Mesothelial cell of epicardium (in vitro differentiated cells): ENCODE measurements at regions not wholly inside any gene's neighbourhood (a gene's known extent, or its start where the extent isn't known, plus 50 kb on each side); places are given as distances from the start of the nearest gene placed in this dataset.

ENCODE experiments used
- DNase-seq, 2 experiments: peaks; one replicate each; pipeline ENCODE4 v3.0.0; 2021; ENCODE audit warnings: low spot score in 2 of 2; ENCODE audit not compliant: unreplicated experiment in 2 of 2
- H3K27ac Mint-ChIP-seq: 2 replicates; pipeline ENCODE4 v1.8.0; 2021; ENCODE audit warnings: mixed read lengths
- H3K27me3 Mint-ChIP-seq: 2 replicates; pipeline ENCODE4 v1.8.0; 2021; ENCODE audit warnings: low read depth, mixed read lengths
- H3K36me3 Mint-ChIP-seq: 2 replicates; pipeline ENCODE4 v1.8.0; 2021; ENCODE audit warnings: mixed read lengths
- H3K4me1 Mint-ChIP-seq: 2 replicates; pipeline ENCODE4 v1.8.0; 2021; ENCODE audit warnings: mixed read lengths
- H3K4me3 Mint-ChIP-seq: 2 replicates; pipeline ENCODE4 v1.8.0; 2021; ENCODE audit warnings: mild to moderate bottlenecking, moderate library complexity, mixed read lengths
- H3K9me3 Mint-ChIP-seq: 2 replicates; pipeline ENCODE4 v1.8.0; 2021; ENCODE audit warnings: mixed read lengths
- TF ChIP-seq, protein P1 (sequence below): fragments of 200-600 bp; sonication (generic); IDR thresholded peaks from one replicate; pipeline ENCODE4 v1.5.0; 2021; ENCODE audit warnings: antibody characterized with exemption; ENCODE audit not compliant: unreplicated experiment

DNA sequence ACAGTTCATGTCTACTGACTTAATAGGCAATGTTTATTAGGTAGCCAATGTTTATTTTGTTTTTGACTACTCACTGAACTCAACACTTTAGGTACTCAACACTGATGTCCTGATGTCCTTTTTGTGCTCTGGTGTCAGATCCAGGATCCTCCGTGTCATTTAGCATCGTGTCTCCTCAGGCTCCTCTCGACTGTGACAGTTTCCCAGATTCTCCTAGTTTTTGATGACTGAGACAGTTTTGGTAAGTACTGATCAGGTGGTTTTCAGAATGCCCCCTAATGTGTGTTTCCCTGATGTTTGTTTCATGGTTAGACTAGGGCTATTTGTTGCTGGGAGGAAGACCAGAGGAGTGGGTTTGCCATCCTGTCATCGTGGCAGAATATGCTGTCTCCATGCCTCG is 719.7 kb upstream of the SOX11 start:
- Mint-ChIP-seq H3K27ac (no peak overlapping the region), H3K27me3 (no peaks in the 10 kb centered on the region), H3K36me3 (no peaks in the 10 kb centered on the region), H3K4me1 (no peaks in the 10 kb centered on the region), H3K9me3 (no peaks in the 10 kb centered on the region), H3K4me3 (no peak overlapping the region)
- no peak for DNase-seq
- TF ChIP-seq, protein P1, sequence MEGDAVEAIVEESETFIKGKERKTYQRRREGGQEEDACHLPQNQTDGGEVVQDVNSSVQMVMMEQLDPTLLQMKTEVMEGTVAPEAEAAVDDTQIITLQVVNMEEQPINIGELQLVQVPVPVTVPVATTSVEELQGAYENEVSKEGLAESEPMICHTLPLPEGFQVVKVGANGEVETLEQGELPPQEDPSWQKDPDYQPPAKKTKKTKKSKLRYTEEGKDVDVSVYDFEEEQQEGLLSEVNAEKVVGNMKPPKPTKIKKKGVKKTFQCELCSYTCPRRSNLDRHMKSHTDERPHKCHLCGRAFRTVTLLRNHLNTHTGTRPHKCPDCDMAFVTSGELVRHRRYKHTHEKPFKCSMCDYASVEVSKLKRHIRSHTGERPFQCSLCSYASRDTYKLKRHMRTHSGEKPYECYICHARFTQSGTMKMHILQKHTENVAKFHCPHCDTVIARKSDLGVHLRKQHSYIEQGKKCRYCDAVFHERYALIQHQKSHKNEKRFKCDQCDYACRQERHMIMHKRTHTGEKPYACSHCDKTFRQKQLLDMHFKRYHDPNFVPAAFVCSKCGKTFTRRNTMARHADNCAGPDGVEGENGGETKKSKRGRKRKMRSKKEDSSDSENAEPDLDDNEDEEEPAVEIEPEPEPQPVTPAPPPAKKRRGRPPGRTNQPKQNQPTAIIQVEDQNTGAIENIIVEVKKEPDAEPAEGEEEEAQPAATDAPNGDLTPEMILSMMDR, result no peak

GRCh38 chr2:4973354-4973753 is 718.8 kb upstream of the SOX11 start:
- Mint-ChIP-seq H3K27me3 (no peaks in the 10 kb centered on the region), H3K9me3 (peaks cover 2% of the 10 kb centered on the region), H3K4me1 (no peaks in the 10 kb centered on the region), H3K4me3 (no peak overlapping the region), H3K36me3 (no peaks in the 10 kb centered on the region), H3K27ac (no peak overlapping the region)
- TF ChIP-seq, protein P1, result no peak
- no peak for DNase-seq

GRCh38 chr2:4973973-4974372 is 718.2 kb upstream of the SOX11 start:
- no peaks in the 10 kb centered on the region for H3K36me3 Mint-ChIP-seq
- no peaks in the 10 kb centered on the region for H3K27me3 Mint-ChIP-seq
- TF ChIP-seq, protein P1, result no peak
- no peaks in the 10 kb centered on the region for H3K4me1 Mint-ChIP-seq
- no peak overlapping the region for H3K27ac Mint-ChIP-seq
- peaks cover 8% of the 10 kb centered on the region for H3K9me3 Mint-ChIP-seq
- no peak for DNase-seq
- H3K4me3 Mint-ChIP-seq, result no peak overlapping the region

GRCh38 chr2:4976407-4976806 is 715.8 kb upstream of the SOX11 start:
- peaks cover 6% of the 10 kb centered on the region for H3K4me1 Mint-ChIP-seq
- H3K27me3 Mint-ChIP-seq, result no peaks in the 10 kb centered on the region
- H3K36me3 Mint-ChIP-seq, result no peaks in the 10 kb centered on the region
- peaks cover 9% of the 10 kb centered on the region for H3K9me3 Mint-ChIP-seq
- DNase-seq, result no peak
- no peak overlapping the region for H3K4me3 Mint-ChIP-seq
- TF ChIP-seq, protein P1, result no peak
- H3K27ac Mint-ChIP-seq, result no peak overlapping the region

GRCh38 chr2:4979111-4979510 is 713.1 kb upstream of the SOX11 start:
- DNase-seq, result no peak
- no peaks in the 10 kb centered on the region for H3K36me3 Mint-ChIP-seq
- H3K9me3 Mint-ChIP-seq, result peaks cover 13% of the 10 kb centered on the region
- peaks cover 6% of the 10 kb centered on the region for H3K4me1 Mint-ChIP-seq
- no peak overlapping the region for H3K4me3 Mint-ChIP-seq
- TF ChIP-seq, protein P1, result no peak
- no peaks in the 10 kb centered on the region for H3K27me3 Mint-ChIP-seq
- H3K27ac Mint-ChIP-seq, result no peak overlapping the region

GRCh38 chr2:4980995-4981394 is 711.2 kb upstream of the SOX11 start:
- DNase-seq, result no peak
- Mint-ChIP-seq H3K27me3 (no peaks in the 10 kb centered on the region), H3K27ac (no peak overlapping the region), H3K36me3 (no peaks in the 10 kb centered on the region), H3K4me3 (no peak overlapping the region), H3K9me3 (peaks cover 13% of the 10 kb centered on the region), H3K4me1 (peaks cover 6% of the 10 kb centered on the region)
- TF ChIP-seq, protein P1, result no peak
